Fibroblast of peridontal ligament (primary cell): ENCODE measurements at regions not wholly inside any gene's neighbourhood (a gene's known extent, or its start where the extent isn't known, plus 50 kb on each side); places are given as distances from the start of the nearest gene placed in this dataset.
"Not testable (repeated sequence)": the region's sequence is repeated elsewhere in the genome, so short reads cannot be mapped to it uniquely, and the experiment has no call there.

ENCODE experiments used
- DNase-seq: peaks from one replicate; pipeline ENCODE4 v3.0.0-alpha.2; 2010; ENCODE audit errors: extremely low read depth

GRCh38 chr12:84136862-84137367, 775.7 kb downstream of the SLC6A15 start:
- peak; percentile 41 for DNase-seq

GRCh38 chr12:84135586-84136279, 776.9 kb downstream of the SLC6A15 start:
- no peak for DNase-seq

- no peak for DNase-seq
These were observed 777.7 kb downstream of the SLC6A15 start for GRCh38 chr12:84134797-84135366.

GRCh38 chr12:84131076-84131475, 781.5 kb downstream of the SLC6A15 start:
- peak; percentile 72 for DNase-seq

- DNase-seq = no peak
These were observed 784.2 kb downstream of the SLC6A15 start for GRCh38 chr12:84128117-84128991.

GRCh38 chr12:84124211-84124610, 788.4 kb downstream of the SLC6A15 start:
- peak; percentile 8 for DNase-seq

GRCh38 chr12:84117190-84117589, 795.4 kb downstream of the SLC6A15 start:
- no peak for DNase-seq

- no peak for DNase-seq
These were observed 798.9 kb downstream of the SLC6A15 start for GRCh38 chr12:84113666-84114065.

- DNase-seq = not testable (repeated sequence)
These were observed 808.7 kb downstream of the SLC6A15 start for GRCh38 chr12:84103886-84104285.

- DNase-seq = not testable (repeated sequence)
These were observed 810.6 kb downstream of the SLC6A15 start for GRCh38 chr12:84101963-84102362.

- DNase-seq = not testable (repeated sequence)
These were observed 813.0 kb downstream of the SLC6A15 start for GRCh38 chr12:84099591-84099990.

- DNase-seq = no peak
These were observed 820.9 kb downstream of the SLC6A15 start for GRCh38 chr12:84091651-84092050.

- DNase-seq = no peak
These were observed 823.2 kb downstream of the SLC6A15 start for GRCh38 chr12:84089356-84089755.

GRCh38 chr12:84085046-84085445, 827.6 kb downstream of the SLC6A15 start:
- peak; percentile 7 for DNase-seq

GRCh38 chr12:84079626-84080025, 833.0 kb downstream of the SLC6A15 start:
- DNase-seq = no peak

GRCh38 chr12:84077679-84078078, 834.9 kb downstream of the SLC6A15 start:
- DNase-seq = peak; percentile 7

GRCh38 chr12:84075991-84076390, 836.6 kb downstream of the SLC6A15 start:
- peak; percentile 5 for DNase-seq

- DNase-seq = no peak
These were observed 839.2 kb downstream of the SLC6A15 start for GRCh38 chr12:84073401-84073800.

GRCh38 chr12:84072961-84073360, 839.6 kb downstream of the SLC6A15 start:
- no peak for DNase-seq

- DNase-seq = peak; percentile 85
These were observed 842.3 kb downstream of the SLC6A15 start for GRCh38 chr12:84070292-84070691.

- no peak for DNase-seq
These were observed 842.9 kb downstream of the SLC6A15 start for GRCh38 chr12:84069699-84070098.

GRCh38 chr12:84069198-84069597, 843.4 kb downstream of the SLC6A15 start:
- peak; percentile 3 for DNase-seq
